ENCODE measurements at regions not wholly inside any gene's neighbourhood (a gene's known extent, or its start where the extent isn't known, plus 50 kb on each side); places are given as distances from the start of the nearest gene placed in this dataset.

DNA sequence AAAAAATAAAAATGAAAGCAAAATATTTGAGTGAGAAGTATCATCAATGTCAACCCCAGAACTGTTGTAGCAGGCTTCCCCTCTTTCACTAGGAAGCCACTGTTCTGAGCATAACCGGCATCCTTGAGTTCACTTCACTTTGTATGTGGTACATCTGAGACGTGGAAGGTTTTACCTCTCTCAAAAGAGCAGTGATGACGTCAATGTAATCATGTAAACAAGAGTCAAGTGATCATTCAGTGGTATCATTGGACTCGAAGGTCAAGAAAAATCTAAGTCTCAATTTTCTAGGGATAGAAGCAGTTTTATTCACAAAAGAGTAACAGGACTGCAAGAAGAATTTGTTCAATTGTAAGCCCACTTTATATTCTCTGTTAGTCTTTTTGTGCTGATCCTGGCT is 339.8 kb upstream of the THRB start:
- TF ChIP-seq PTTG1 (tag; IDR thresholded peaks at IDR 0.05; ENCODE audit: low read depth) (no peak), PREB (CRISPR knock-in tag; IDR thresholded peaks at IDR 0.05) (no peak)

All from K562 (cell line).